ENCODE measurements at regions not wholly inside any gene's neighbourhood (a gene's known extent, or its start where the extent isn't known, plus 50 kb on each side); places are given as distances from the start of the nearest gene placed in this dataset.
A peak's percentile ranks its signal among the peaks of the same experiment; 100 is the strongest.

- intact Hi-C loops (cut with DNase I) = no loop called here
- Histone ChIP-seq H3K27me3 (ENCODE audit: control insufficient read depth in 1 of 2, insufficient read depth in 2 of 2, low read length in 1 of 2) (no peaks in the 10 kb centered on the region), H3K27ac (ENCODE audit: low read depth in 1 of 2, low read length in 2 of 2) (no peak overlapping the region), H3K36me3 (ENCODE audit: control insufficient read depth in 1 of 2, insufficient read depth in 2 of 2, low read length in 1 of 2) (no peaks in the 10 kb centered on the region), H3K9me3 (ENCODE audit: control insufficient read depth, low read length) (no peaks in the 10 kb centered on the region), H3K4me1 (ENCODE audit: control insufficient read depth in 1 of 2, insufficient read depth in 2 of 2, low read length in 2 of 2) (no peaks in the 10 kb centered on the region), H3K4me3 (ENCODE audit: low read length in 2 of 2) (no peak overlapping the region)
- ATAC-seq (ENCODE audit: low FRiP score) = no peak
- 68 to 69% methylated on average over 7 of the region's 7 CpGs for WGBS, 2 donors
- DNase-seq = no peak
Observed at GRCh38 chr18:73843455-73843854, 304.2 kb downstream of the FBXO15 start.

GRCh38 chr18:73842795-73843394 is 304.7 kb downstream of the FBXO15 start:
- no peaks in the 10 kb centered on the region for H3K9me3 ChIP-seq (ENCODE audit: control insufficient read depth, low read length)
- H3K4me1 ChIP-seq (ENCODE audit: control insufficient read depth in 1 of 2, insufficient read depth in 2 of 2, low read length in 2 of 2) = no peaks in the 10 kb centered on the region
- 8 to 16% methylated on average over 10 of the region's 10 CpGs for WGBS, 2 donors
- peak overlapping the region in 1 of 2 donors; percentile 6 for H3K4me3 ChIP-seq (ENCODE audit: low read length in 2 of 2)
- DNase-seq = no peak
- intact Hi-C loops (cut with DNase I) = no loop called here
- no peaks in the 10 kb centered on the region for H3K36me3 ChIP-seq (ENCODE audit: control insufficient read depth in 1 of 2, insufficient read depth in 2 of 2, low read length in 1 of 2)
- no peak overlapping the region for H3K27ac ChIP-seq (ENCODE audit: low read depth in 1 of 2, low read length in 2 of 2)
- H3K27me3 ChIP-seq (ENCODE audit: control insufficient read depth in 1 of 2, insufficient read depth in 2 of 2, low read length in 1 of 2) = no peaks in the 10 kb centered on the region
- no peak for ATAC-seq (ENCODE audit: low FRiP score)

- DNase-seq (no peak), ATAC-seq (ENCODE audit: low FRiP score) (no peak)
- 58 to 75% methylated on average over 1 of the region's 1 CpG for WGBS, 2 donors
- Histone ChIP-seq H3K27ac (ENCODE audit: low read depth in 1 of 2, low read length in 2 of 2) (no peak overlapping the region), H3K27me3 (ENCODE audit: control insufficient read depth in 1 of 2, insufficient read depth in 2 of 2, low read length in 1 of 2) (no peaks in the 10 kb centered on the region), H3K9me3 (ENCODE audit: control insufficient read depth, low read length) (no peaks in the 10 kb centered on the region), H3K4me3 (ENCODE audit: low read length in 2 of 2) (no peak overlapping the region), H3K36me3 (ENCODE audit: control insufficient read depth in 1 of 2, insufficient read depth in 2 of 2, low read length in 1 of 2) (no peaks in the 10 kb centered on the region), H3K4me1 (ENCODE audit: control insufficient read depth in 1 of 2, insufficient read depth in 2 of 2, low read length in 2 of 2) (no peaks in the 10 kb centered on the region)
- intact Hi-C loops (cut with DNase I) = no loop called here
Observed at GRCh38 chr18:73841661-73842060, 306.0 kb downstream of the FBXO15 start.

GRCh38 chr18:73840319-73840945 is 307.2 kb downstream of the FBXO15 start:
- intact Hi-C loops (cut with DNase I) = no loop called here
- H3K9me3 ChIP-seq (ENCODE audit: control insufficient read depth, low read length) = no peaks in the 10 kb centered on the region
- H3K4me1 ChIP-seq (ENCODE audit: control insufficient read depth in 1 of 2, insufficient read depth in 2 of 2, low read length in 2 of 2) = no peaks in the 10 kb centered on the region
- no peak overlapping the region for H3K27ac ChIP-seq (ENCODE audit: low read depth in 1 of 2, low read length in 2 of 2)
- H3K36me3 ChIP-seq (ENCODE audit: control insufficient read depth in 1 of 2, insufficient read depth in 2 of 2, low read length in 1 of 2) = no peaks in the 10 kb centered on the region
- no peaks in the 10 kb centered on the region for H3K27me3 ChIP-seq (ENCODE audit: control insufficient read depth in 1 of 2, insufficient read depth in 2 of 2, low read length in 1 of 2)
- DNase-seq (no peak), ATAC-seq (ENCODE audit: low FRiP score) (no peak)
- H3K4me3 ChIP-seq (ENCODE audit: low read length in 2 of 2) = no peak overlapping the region
- WGBS, 2 donors = 39 to 53% methylated on average over 11 of the region's 11 CpGs

- ATAC-seq (ENCODE audit: low FRiP score) = no peak
- intact Hi-C loops (cut with DNase I) = loop anchor here in 1 of 2 donors (10.0 kb wide), 1 partner anchor 1075 kb away; no protein-coding TSS in a partner anchor
- 73 to 77% methylated on average over 4 of the region's 4 CpGs for WGBS, 2 donors
- DNase-seq = no peak
- H3K36me3 ChIP-seq (ENCODE audit: control insufficient read depth in 1 of 2, insufficient read depth in 2 of 2, low read length in 1 of 2) = no peaks in the 10 kb centered on the region
- H3K27me3 ChIP-seq (ENCODE audit: control insufficient read depth in 1 of 2, insufficient read depth in 2 of 2, low read length in 1 of 2) = no peaks in the 10 kb centered on the region
- no peaks in the 10 kb centered on the region for H3K4me1 ChIP-seq (ENCODE audit: control insufficient read depth in 1 of 2, insufficient read depth in 2 of 2, low read length in 2 of 2)
- H3K9me3 ChIP-seq (ENCODE audit: control insufficient read depth, low read length) = no peaks in the 10 kb centered on the region
- no peak overlapping the region for H3K4me3 ChIP-seq (ENCODE audit: low read length in 2 of 2)
- no peak overlapping the region for H3K27ac ChIP-seq (ENCODE audit: low read depth in 1 of 2, low read length in 2 of 2)
Observed at GRCh38 chr18:73839441-73839840, 308.2 kb downstream of the FBXO15 start.

GRCh38 chr18:73838107-73838506 is 309.5 kb downstream of the FBXO15 start:
- no peak overlapping the region for H3K27ac ChIP-seq (ENCODE audit: low read depth in 1 of 2, low read length in 2 of 2)
- H3K4me3 ChIP-seq (ENCODE audit: low read length in 2 of 2) = no peak overlapping the region
- no peaks in the 10 kb centered on the region for H3K27me3 ChIP-seq (ENCODE audit: control insufficient read depth in 1 of 2, insufficient read depth in 2 of 2, low read length in 1 of 2)
- no peaks in the 10 kb centered on the region for H3K9me3 ChIP-seq (ENCODE audit: control insufficient read depth, low read length)
- H3K4me1 ChIP-seq (ENCODE audit: control insufficient read depth in 1 of 2, insufficient read depth in 2 of 2, low read length in 2 of 2) = no peaks in the 10 kb centered on the region
- no peaks in the 10 kb centered on the region for H3K36me3 ChIP-seq (ENCODE audit: control insufficient read depth in 1 of 2, insufficient read depth in 2 of 2, low read length in 1 of 2)
- ATAC-seq (ENCODE audit: low FRiP score) = no peak
- no peak for DNase-seq
- intact Hi-C loops (cut with DNase I) = loop anchor here in 1 of 2 donors (10.0 kb wide), 1 partner anchor 1073 kb away; no protein-coding TSS in a partner anchor

GRCh38 chr18:73835656-73836364 is 311.8 kb downstream of the FBXO15 start:
- Histone ChIP-seq H3K27ac (ENCODE audit: low read depth in 1 of 2, low read length in 2 of 2) (no peak overlapping the region), H3K9me3 (ENCODE audit: control insufficient read depth, low read length) (no peaks in the 10 kb centered on the region), H3K4me1 (ENCODE audit: control insufficient read depth in 1 of 2, insufficient read depth in 2 of 2, low read length in 2 of 2) (no peaks in the 10 kb centered on the region), H3K27me3 (ENCODE audit: control insufficient read depth in 1 of 2, insufficient read depth in 2 of 2, low read length in 1 of 2) (no peaks in the 10 kb centered on the region), H3K4me3 (ENCODE audit: low read length in 2 of 2) (no peak overlapping the region), H3K36me3 (ENCODE audit: control insufficient read depth in 1 of 2, insufficient read depth in 2 of 2, low read length in 1 of 2) (no peaks in the 10 kb centered on the region)
- no peak for ATAC-seq (ENCODE audit: low FRiP score)
- WGBS, 2 donors = 53 to 57% methylated on average over 8 of the region's 8 CpGs
- no peak for DNase-seq
- intact Hi-C loops (cut with DNase I) = loop anchor here in 1 of 2 donors (10.0 kb wide), 1 partner anchor 1071 kb away; no protein-coding TSS in a partner anchor

GRCh38 chr18:73835039-73835438 is 312.6 kb downstream of the FBXO15 start:
- no peaks in the 10 kb centered on the region for H3K9me3 ChIP-seq (ENCODE audit: control insufficient read depth, low read length)
- no peaks in the 10 kb centered on the region for H3K4me1 ChIP-seq (ENCODE audit: control insufficient read depth in 1 of 2, insufficient read depth in 2 of 2, low read length in 2 of 2)
- no peak for DNase-seq
- H3K36me3 ChIP-seq (ENCODE audit: control insufficient read depth in 1 of 2, insufficient read depth in 2 of 2, low read length in 1 of 2) = no peaks in the 10 kb centered on the region
- no peak overlapping the region for H3K27ac ChIP-seq (ENCODE audit: low read depth in 1 of 2, low read length in 2 of 2)
- H3K4me3 ChIP-seq (ENCODE audit: low read length in 2 of 2) = no peak overlapping the region
- intact Hi-C loops (cut with DNase I) = loop anchor here in 1 of 2 donors (10.0 kb wide), 1 partner anchor 1070 kb away; no protein-coding TSS in a partner anchor
- WGBS, 2 donors = 73 to 86% methylated on average over 3 of the region's 3 CpGs
- ATAC-seq (ENCODE audit: low FRiP score) = no peak
- H3K27me3 ChIP-seq (ENCODE audit: control insufficient read depth in 1 of 2, insufficient read depth in 2 of 2, low read length in 1 of 2) = no peaks in the 10 kb centered on the region

All from aorta (tissue), 5 donors.